Neural crest cell (in vitro differentiated cells): ENCODE measurements at regions not wholly inside any gene's neighbourhood (a gene's known extent, or its start where the extent isn't known, plus 50 kb on each side); places are given as distances from the start of the nearest gene placed in this dataset.

Experiments used
- DNase-seq: peaks from one replicate; pipeline ENCODE4 v3.0.0; 2021; ENCODE audit warnings: low read depth, mixed read lengths, low spot score
- H3K27ac Mint-ChIP-seq: one replicate; pipeline ENCODE4 v1.8.0; 2021; ENCODE audit warnings: mild to moderate bottlenecking, mixed read lengths; ENCODE audit not compliant: unreplicated experiment
- H3K27me3 Mint-ChIP-seq: 2 replicates; pipeline ENCODE4 v1.8.0; 2021; ENCODE audit warnings: low read depth, mild to moderate bottlenecking, mixed read lengths
- H3K36me3 Mint-ChIP-seq: 2 replicates; pipeline ENCODE4 v1.8.0; 2021; ENCODE audit warnings: low read depth, mild to moderate bottlenecking, mixed read lengths
- H3K4me1 Mint-ChIP-seq: 2 replicates; pipeline ENCODE4 v1.8.0; 2021; ENCODE audit warnings: mixed read lengths
- H3K4me3 Mint-ChIP-seq: one replicate; pipeline ENCODE4 v1.8.0; 2021; ENCODE audit warnings: mild to moderate bottlenecking, mixed read lengths
- H3K9me3 Mint-ChIP-seq: 2 replicates; pipeline ENCODE4 v1.8.0; 2021; ENCODE audit warnings: mixed read lengths
- CTCF ChIP-seq: fragments of 200-600 bp; sonication (generic); conservative IDR thresholded peaks from 2 replicates; pipeline ENCODE4 v1.5.0; 2021; ENCODE audit warnings: antibody characterized with exemption, mild to moderate bottlenecking

DNA sequence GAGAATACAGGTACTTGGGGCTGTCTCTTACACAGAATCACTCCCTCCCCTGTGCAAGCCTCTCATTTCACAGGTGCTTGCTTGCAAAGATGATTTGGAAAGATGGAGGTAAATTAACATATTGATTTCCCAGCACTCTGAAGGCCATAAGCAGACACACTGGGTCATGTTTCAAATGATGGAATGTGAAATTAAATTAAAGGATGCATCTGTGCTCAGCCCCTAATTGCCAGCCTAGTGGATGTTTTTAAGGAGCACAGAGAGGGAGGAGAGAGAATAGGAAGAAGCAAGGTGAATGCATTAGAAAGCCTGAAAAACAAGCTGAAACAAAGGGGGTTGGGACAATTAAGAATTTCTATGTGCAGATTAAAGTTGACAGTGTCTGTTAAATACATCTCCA lies 96.1 kb upstream of the GRIP1 start:
- Mint-ChIP-seq H3K4me1 (peaks cover 5% of the 10 kb centered on the region), H3K4me3 (no peak overlapping the region), H3K27ac (no peak overlapping the region), H3K36me3 (no peaks in the 10 kb centered on the region), H3K9me3 (no peaks in the 10 kb centered on the region), H3K27me3 (no peaks in the 10 kb centered on the region)
- TF ChIP-seq CTCF, result no peak
- no peak for DNase-seq

- no peaks in the 10 kb centered on the region for H3K36me3 Mint-ChIP-seq
- peaks cover 5% of the 10 kb centered on the region for H3K4me1 Mint-ChIP-seq
- no peak for DNase-seq
- no peaks in the 10 kb centered on the region for H3K9me3 Mint-ChIP-seq
- no peaks in the 10 kb centered on the region for H3K27me3 Mint-ChIP-seq
- no peak for TF ChIP-seq CTCF
- H3K4me3 Mint-ChIP-seq, result no peak overlapping the region
- H3K27ac Mint-ChIP-seq, result no peak overlapping the region
These were observed 97.0 kb upstream of the GRIP1 start for GRCh38 chr12:66775871-66776270.

DNA sequence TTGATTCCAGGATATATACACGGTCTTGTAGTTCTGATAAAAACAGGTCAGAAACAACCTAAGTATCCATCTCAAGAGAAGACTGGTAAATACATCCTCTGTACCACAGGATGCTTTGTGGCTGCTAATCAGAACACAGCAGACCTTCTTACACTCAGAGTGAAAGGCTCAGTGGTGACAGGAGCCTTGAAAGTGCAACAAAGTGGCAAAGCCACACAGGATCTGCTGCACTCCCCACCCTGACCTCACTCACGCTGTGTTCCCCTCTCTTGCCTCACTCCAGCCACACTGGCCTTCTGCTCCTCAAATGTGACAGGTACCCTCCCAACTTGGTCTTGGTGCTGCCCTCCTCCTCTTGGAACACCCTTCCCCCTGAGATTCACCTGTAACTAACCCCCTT lies 98.1 kb upstream of the GRIP1 start:
- Mint-ChIP-seq H3K4me1 (peaks cover 5% of the 10 kb centered on the region), H3K27me3 (no peaks in the 10 kb centered on the region), H3K9me3 (no peaks in the 10 kb centered on the region), H3K4me3 (no peak overlapping the region), H3K27ac (no peak overlapping the region), H3K36me3 (no peaks in the 10 kb centered on the region)
- no peak for DNase-seq
- TF ChIP-seq CTCF, result no peak

DNA sequence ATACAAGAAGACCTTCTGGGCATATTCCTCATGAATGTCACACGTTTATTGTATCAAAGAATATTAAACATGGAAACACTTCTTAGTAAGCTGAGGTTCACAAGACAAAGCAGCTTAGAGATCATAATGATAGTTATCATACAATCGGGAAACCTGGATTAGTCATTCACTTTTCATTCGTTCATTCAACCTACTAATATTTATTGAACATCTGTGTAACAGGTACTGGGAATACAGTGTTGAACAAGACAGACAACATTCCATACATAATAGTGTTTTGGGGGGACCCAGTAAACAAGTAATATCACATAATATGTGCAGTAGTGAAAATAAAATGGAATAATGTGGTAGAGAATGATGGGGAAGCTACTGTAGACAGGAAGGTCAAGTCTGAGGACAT lies 100.6 kb upstream of the GRIP1 start:
- Mint-ChIP-seq H3K4me1 (peaks cover 5% of the 10 kb centered on the region), H3K27ac (no peak overlapping the region), H3K9me3 (no peaks in the 10 kb centered on the region), H3K4me3 (no peak overlapping the region), H3K27me3 (no peaks in the 10 kb centered on the region), H3K36me3 (no peaks in the 10 kb centered on the region)
- TF ChIP-seq CTCF, result no peak
- DNase-seq, result no peak

- H3K27ac Mint-ChIP-seq, result no peak overlapping the region
- H3K27me3 Mint-ChIP-seq, result no peaks in the 10 kb centered on the region
- H3K9me3 Mint-ChIP-seq, result no peaks in the 10 kb centered on the region
These were observed 107.8 kb upstream of the GRIP1 start for GRCh38 chr12:66786531-66787308.

More at GRCh38 chr12:66786531-66787308, 107.8 kb upstream of the GRIP1 start:
- Mint-ChIP-seq H3K4me3 (no peak overlapping the region), H3K4me1 (no peaks in the 10 kb centered on the region), H3K36me3 (no peaks in the 10 kb centered on the region)
- no peak for DNase-seq
- TF ChIP-seq CTCF, result no peak
